GM12878 (cell line): ENCODE measurements at regions not wholly inside any gene's neighbourhood (a gene's known extent, or its start where the extent isn't known, plus 50 kb on each side); places are given as distances from the start of the nearest gene placed in this dataset.

ENCODE experiments used
- ATAC-seq: fragments of 200-7000 bp; cut with Tn5 transposase; 3 replicates; pipeline ENCODE4 v1.9.1; 2020; ENCODE audit warnings: mild to moderate bottlenecking, moderate library complexity
- BruUV-seq: library from RNA; stranded (reverse); fragments of 400-500 nt; replicated peaks from 2 replicates; lab custom pipeline; 2021; lab: Mats Ljungman, UMichigan
- CTCF ChIA-PET: fragments of 300-600 bp; sonication (Branson Sonifier 250); formaldehyde crosslinking; extraction: SDS; loops from one replicate; lab custom pipeline; 2021; ENCODE audit warnings: inconsistent platforms; lab: Yijun Ruan, JAX
- POLR2A ChIA-PET: fragments of 350-600 bp; formaldehyde crosslinking; extraction: SDS; loops from one replicate; lab custom pipeline; 2021; ENCODE audit warnings: inconsistent platforms; lab: Charles Lee
- RAD21 ChIA-PET: fragments of 300-600 bp; sonication (Branson Sonifier 250); formaldehyde crosslinking; loops from one replicate; lab custom pipeline; 2023; ENCODE audit warnings: antibody characterized with exemption; ENCODE audit not compliant: unreplicated experiment; lab: Charles Lee
- SMC1A ChIA-PET: fragments of 300-600 bp; sonication (Branson Sonifier 250); formaldehyde crosslinking; loops from one replicate; lab custom pipeline; 2023; ENCODE audit not compliant: unreplicated experiment, uncharacterized antibody; lab: Charles Lee
- DNase-seq: peaks from one replicate; pipeline ENCODE4 v3.0.0-alpha.2; 2011; ENCODE audit warnings: low read depth, low spot score
- FAIRE-seq: peaks from 3 replicates; lab custom pipeline; 2011; peaks lifted over from hg19 to GRCh38; lab: Jason Lieb, UNC
- H2AFZ ChIP-seq: 2 replicates; pipeline ENCODE4 v1.6.0; 2011; ENCODE audit warnings: low read depth, low read length, control low read depth; ENCODE audit not compliant: control insufficient read depth
- H3K27ac ChIP-seq: 2 replicates; pipeline ENCODE4 v1.5.1; 2011; ENCODE audit warnings: control low read depth; ENCODE audit not compliant: control insufficient read depth, insufficient read depth
- H3K27me3 ChIP-seq, 2 experiments: replicated peaks in 1 of 2; 2 replicates each; pipeline versions ENCODE4 v1.6.0 to v1.6.1; 2011; ENCODE audit warnings: low read length in 1 of 2; ENCODE audit not compliant: control insufficient read depth in 2 of 2, insufficient read depth in 2 of 2
- H3K36me3 ChIP-seq, 2 experiments: 2 replicates each; pipeline ENCODE4 v1.5.1; 2011; ENCODE audit warnings: low read length in 1 of 2; ENCODE audit not compliant: control insufficient read depth in 2 of 2, insufficient read depth in 2 of 2
- H3K4me1 ChIP-seq: 2 replicates; pipeline ENCODE4 v1.6.1; 2011; ENCODE audit warnings: mild to moderate bottlenecking, low read length, moderate library complexity, mixed read lengths; ENCODE audit not compliant: control insufficient read depth, insufficient read depth
- H3K4me2 ChIP-seq: 2 replicates; pipeline ENCODE4 v1.6.0; 2011; ENCODE audit warnings: control low read depth; ENCODE audit not compliant: control insufficient read depth, insufficient read depth
- H3K4me3 ChIP-seq: fragments of 200-600 bp; sonication (generic); 2 replicates; pipeline ENCODE4 v1.5.1; 2016
- H3K79me2 ChIP-seq: 2 replicates; pipeline ENCODE4 v1.6.0; 2011; ENCODE audit warnings: low read length; ENCODE audit not compliant: control insufficient read depth, insufficient read depth
- H3K9ac ChIP-seq: 2 replicates; pipeline ENCODE4 v1.8.0; 2011; ENCODE audit warnings: low read length, control low read depth, mixed read lengths; ENCODE audit not compliant: control insufficient read depth, insufficient read depth
- H3K9me3 ChIP-seq: replicated peaks from 3 replicates; pipeline ENCODE4 v1.5.1; 2011; ENCODE audit warnings: mild to moderate bottlenecking, low read length; ENCODE audit not compliant: control insufficient read depth, insufficient read depth
- H4K20me1 ChIP-seq: 2 replicates; pipeline ENCODE4 v1.6.0; 2011; ENCODE audit not compliant: control insufficient read depth, insufficient read depth
- BMI1 ChIP-seq: fragments of 450-650 bp; IDR thresholded peaks from 2 replicates; pipeline ENCODE4 v1.6.1; 2016; ENCODE audit warnings: mild to moderate bottlenecking, moderate library complexity, borderline replicate concordance
- CBFB ChIP-seq: IDR thresholded peaks from 2 replicates; pipeline ENCODE4 v1.6.1; 2016; ENCODE audit warnings: antibody characterized with exemption, low read depth
- CHD1 ChIP-seq: IDR thresholded peaks from 2 replicates; pipeline ENCODE4 v1.6.1; 2012; ENCODE audit warnings: low read depth, low read length, improper control_type of control experiment
- LARP7 ChIP-seq: fragments of 450-650 bp; IDR thresholded peaks from 2 replicates; pipeline ENCODE4 v1.6.1; 2017; ENCODE audit warnings: mild to moderate bottlenecking
- MEF2A ChIP-seq: IDR thresholded peaks from 2 replicates; pipeline ENCODE4 v1.6.1; 2011; ENCODE audit warnings: low read depth, mild to moderate bottlenecking, low read length, moderate library complexity; ENCODE audit not compliant: insufficient read depth
- PAX5 ChIP-seq: IDR thresholded peaks from 2 replicates; pipeline ENCODE4 v1.6.1; 2011; ENCODE audit warnings: low read depth, low read length, borderline replicate concordance
- RAD21 ChIP-seq: IDR thresholded peaks from 2 replicates; pipeline ENCODE4 v1.6.1; 2011; ENCODE audit warnings: mild to moderate bottlenecking, low read depth, low read length, moderate library complexity; ENCODE audit not compliant: insufficient read depth
- RBBP5 ChIP-seq: fragments of 200-600 bp; sonication (generic); conservative IDR thresholded peaks from 2 replicates; pipeline ENCODE4 v1.6.1; 2016
- ZNF384 ChIP-seq: IDR thresholded peaks from 2 replicates; pipeline ENCODE4 v1.6.1; 2012; ENCODE audit warnings: low read depth, mild to moderate bottlenecking, low read length, improper control_type of control experiment, borderline replicate concordance
- WGBS: methylation state at CpG from one replicate; pipeline ENCODE4 v1.1.6; 2016; ENCODE audit warnings: low lambda C conversion rate; ENCODE audit not compliant: insufficient replicate concordance, insufficient coverage; ENCODE audit errors: missing lambda C conversion rate; 5-methylcytosine and 5-hydroxymethylcytosine counted together
- in situ Hi-C: fragments of 300-500 bp; cut with MboI; formaldehyde crosslinking; loops from 9 replicates; pipeline ENCODE4 v1.14.3; 2018; ENCODE audit warnings: mixed read lengths
- intact Hi-C: fragments of 100-400 bp; cut with micrococcal nuclease; formaldehyde crosslinking; loops from one replicate; pipeline ENCODE4 v1.14.2; 2022; ENCODE audit not compliant: unreplicated experiment
- TF ChIP-seq, protein P1 (sequence below): IDR thresholded peaks from 2 replicates; pipeline ENCODE4 v1.6.1; 2012; ENCODE audit warnings: low read length, inconsistent platforms

DNA sequence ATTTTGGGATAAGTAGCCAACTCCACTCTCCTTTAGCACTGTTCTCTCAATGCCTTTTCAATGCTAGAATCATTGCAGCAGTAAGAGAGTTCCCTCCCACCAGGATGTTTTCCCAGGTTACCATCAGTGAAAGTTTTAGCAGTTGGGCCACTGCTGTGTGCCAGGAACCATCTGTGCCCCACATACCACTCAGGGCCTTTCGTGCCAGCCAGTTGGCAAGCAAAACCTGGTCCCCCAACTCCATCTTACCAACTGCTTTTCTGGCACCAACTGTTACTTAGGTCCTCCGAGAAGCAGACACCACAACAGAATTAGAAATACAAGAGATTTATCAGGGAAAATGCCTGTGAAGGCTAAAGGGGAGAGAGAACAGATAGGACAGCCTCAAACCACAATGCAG lies 533.4 kb upstream of the NBEA start:
- Histone ChIP-seq H3K9me3 (no peaks in the 10 kb centered on the region), H3K4me3 (no peak overlapping the region), H3K79me2 (no peaks in the 10 kb centered on the region), H4K20me1 (no peaks in the 10 kb centered on the region), H3K27ac (no peak overlapping the region), H3K4me1 (no peaks in the 10 kb centered on the region), H3K27me3 (no peaks in the 10 kb centered on the region), H3K4me2 (no peak overlapping the region), H3K36me3 (no peaks in the 10 kb centered on the region), H3K9ac (no peak overlapping the region), H2AFZ (no peak overlapping the region)
- ChIA-PET CTCF (no interaction called here), SMC1A (no interaction called here), POLR2A (no interaction called here), RAD21 (no interaction called here)
- 0% methylated on average over 2 of the region's 2 CpGs for WGBS
- TF ChIP-seq RAD21 (no peak), BMI1 (no peak), CHD1 (no peak), MEF2A (no peak), ZNF384 (no peak), CBFB (no peak), PAX5 (no peak), RBBP5 (no peak), LARP7 (no peak)
- TF ChIP-seq, protein P1, sequence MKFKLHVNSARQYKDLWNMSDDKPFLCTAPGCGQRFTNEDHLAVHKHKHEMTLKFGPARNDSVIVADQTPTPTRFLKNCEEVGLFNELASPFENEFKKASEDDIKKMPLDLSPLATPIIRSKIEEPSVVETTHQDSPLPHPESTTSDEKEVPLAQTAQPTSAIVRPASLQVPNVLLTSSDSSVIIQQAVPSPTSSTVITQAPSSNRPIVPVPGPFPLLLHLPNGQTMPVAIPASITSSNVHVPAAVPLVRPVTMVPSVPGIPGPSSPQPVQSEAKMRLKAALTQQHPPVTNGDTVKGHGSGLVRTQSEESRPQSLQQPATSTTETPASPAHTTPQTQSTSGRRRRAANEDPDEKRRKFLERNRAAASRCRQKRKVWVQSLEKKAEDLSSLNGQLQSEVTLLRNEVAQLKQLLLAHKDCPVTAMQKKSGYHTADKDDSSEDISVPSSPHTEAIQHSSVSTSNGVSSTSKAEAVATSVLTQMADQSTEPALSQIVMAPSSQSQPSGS: no peak
- ATAC-seq (no peak), FAIRE-seq (no peak), DNase-seq (no peak)
- no TSS peak for BruUV-seq
- intact Hi-C loops: no loop called here
- in situ Hi-C loops: no loop called here
